ENCODE measurements at regions not wholly inside any gene's neighbourhood (a gene's known extent, or its start where the extent isn't known, plus 50 kb on each side); places are given as distances from the start of the nearest gene placed in this dataset.

- no peak overlapping the region for H3K4me3 Mint-ChIP-seq
- Histone ChIP-seq H3K27ac (ENCODE audit: low read length) (no peak overlapping the region), H3K9me3 (ENCODE audit: control insufficient read depth, insufficient read depth, low read length) (no peaks in the 10 kb centered on the region), H3K27me3 (ENCODE audit: control insufficient read depth, insufficient read depth, low read length) (no peaks in the 10 kb centered on the region), H3K4me3 (ENCODE audit: low read length) (no peak overlapping the region), H3K4me1 (ENCODE audit: control insufficient read depth, insufficient read depth, low read length) (no peaks in the 10 kb centered on the region), H3K36me3 (ENCODE audit: control insufficient read depth, insufficient read depth, low read length) (no peaks in the 10 kb centered on the region)
- intact Hi-C loops (cut with micrococcal nuclease), result no loop called here
- no peaks in the 10 kb centered on the region for H3K27me3 Mint-ChIP-seq (ENCODE audit: low read depth in 2 of 2)
- H3K27ac Mint-ChIP-seq, result no peak overlapping the region
- no peak for DNase-seq
- TF ChIP-seq, protein P1, sequence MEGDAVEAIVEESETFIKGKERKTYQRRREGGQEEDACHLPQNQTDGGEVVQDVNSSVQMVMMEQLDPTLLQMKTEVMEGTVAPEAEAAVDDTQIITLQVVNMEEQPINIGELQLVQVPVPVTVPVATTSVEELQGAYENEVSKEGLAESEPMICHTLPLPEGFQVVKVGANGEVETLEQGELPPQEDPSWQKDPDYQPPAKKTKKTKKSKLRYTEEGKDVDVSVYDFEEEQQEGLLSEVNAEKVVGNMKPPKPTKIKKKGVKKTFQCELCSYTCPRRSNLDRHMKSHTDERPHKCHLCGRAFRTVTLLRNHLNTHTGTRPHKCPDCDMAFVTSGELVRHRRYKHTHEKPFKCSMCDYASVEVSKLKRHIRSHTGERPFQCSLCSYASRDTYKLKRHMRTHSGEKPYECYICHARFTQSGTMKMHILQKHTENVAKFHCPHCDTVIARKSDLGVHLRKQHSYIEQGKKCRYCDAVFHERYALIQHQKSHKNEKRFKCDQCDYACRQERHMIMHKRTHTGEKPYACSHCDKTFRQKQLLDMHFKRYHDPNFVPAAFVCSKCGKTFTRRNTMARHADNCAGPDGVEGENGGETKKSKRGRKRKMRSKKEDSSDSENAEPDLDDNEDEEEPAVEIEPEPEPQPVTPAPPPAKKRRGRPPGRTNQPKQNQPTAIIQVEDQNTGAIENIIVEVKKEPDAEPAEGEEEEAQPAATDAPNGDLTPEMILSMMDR (IDR thresholded peaks at IDR 0.05), result no peak
- no peak for ATAC-seq
- peaks cover 5 to 8% of the 10 kb centered on the region in 2 donors for H3K9me3 Mint-ChIP-seq
- no peaks in the 10 kb centered on the region for H3K4me1 Mint-ChIP-seq
- H3K36me3 Mint-ChIP-seq, result no peaks in the 10 kb centered on the region
Measured at GRCh38 chr4:117376692-117377091, 291.3 kb upstream of the TRAM1L1 start.

- WGBS (ENCODE audit: insufficient coverage), result 89% methylated on average over 5 of the region's 7 CpGs
- no peaks in the 10 kb centered on the region for H3K36me3 ChIP-seq (ENCODE audit: control insufficient read depth, insufficient read depth, low read length)
- H3K27me3 ChIP-seq (ENCODE audit: control insufficient read depth, insufficient read depth, low read length), result no peaks in the 10 kb centered on the region
- Mint-ChIP-seq H3K27ac (no peak overlapping the region), H3K4me1 (no peaks in the 10 kb centered on the region), H3K27me3 (ENCODE audit: low read depth in 2 of 2) (no peaks in the 10 kb centered on the region), H3K9me3 (peaks cover 5 to 8% of the 10 kb centered on the region in 2 donors), H3K36me3 (no peaks in the 10 kb centered on the region), H3K4me3 (no peak overlapping the region)
- ATAC-seq (no peak), DNase-seq (no peak)
- intact Hi-C loops (cut with micrococcal nuclease), result no loop called here
- no peaks in the 10 kb centered on the region for H3K4me1 ChIP-seq (ENCODE audit: control insufficient read depth, insufficient read depth, low read length)
- H3K4me3 ChIP-seq (ENCODE audit: low read length), result no peak overlapping the region
- TF ChIP-seq, protein P1 (IDR thresholded peaks at IDR 0.05), result no peak
- H3K9me3 ChIP-seq (ENCODE audit: control insufficient read depth, insufficient read depth, low read length), result no peaks in the 10 kb centered on the region
- no peak overlapping the region for H3K27ac ChIP-seq (ENCODE audit: low read length)
Measured at GRCh38 chr4:117378942-117379341, 293.6 kb upstream of the TRAM1L1 start.

DNA sequence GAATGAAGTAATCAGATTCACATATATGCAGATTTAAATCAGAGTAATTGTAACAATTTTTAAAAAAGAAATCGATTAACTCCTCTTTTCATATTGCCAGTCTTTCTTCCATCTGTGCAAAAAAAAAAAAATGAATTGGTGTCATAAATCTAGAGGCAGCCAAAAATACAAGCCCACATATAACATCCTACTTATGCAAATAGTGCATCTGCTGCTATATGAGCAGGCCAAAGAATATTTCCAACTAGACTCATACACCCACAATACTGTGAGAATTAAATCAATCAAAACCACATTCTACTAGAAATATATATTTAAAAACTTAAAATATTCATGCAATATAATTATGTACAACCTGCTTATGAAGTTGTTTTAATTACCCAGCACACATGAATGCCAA, 298.1 kb upstream of the TRAM1L1 start:
- no peak overlapping the region for H3K27ac Mint-ChIP-seq
- Histone ChIP-seq H3K36me3 (ENCODE audit: control insufficient read depth, insufficient read depth, low read length) (no peaks in the 10 kb centered on the region), H3K27me3 (ENCODE audit: control insufficient read depth, insufficient read depth, low read length) (no peaks in the 10 kb centered on the region), H3K4me3 (ENCODE audit: low read length) (no peak overlapping the region), H3K9me3 (ENCODE audit: control insufficient read depth, insufficient read depth, low read length) (no peaks in the 10 kb centered on the region), H3K27ac (ENCODE audit: low read length) (no peak overlapping the region), H3K4me1 (ENCODE audit: control insufficient read depth, insufficient read depth, low read length) (no peaks in the 10 kb centered on the region)
- no peak for ATAC-seq
- H3K4me1 Mint-ChIP-seq, result no peaks in the 10 kb centered on the region
- intact Hi-C loops (cut with micrococcal nuclease), result no loop called here
- no peak for DNase-seq
- H3K4me3 Mint-ChIP-seq, result no peak overlapping the region
- WGBS (ENCODE audit: insufficient coverage), result no CpG with 5 or more reads among the region's 1 CpG
- TF ChIP-seq, protein P1 (IDR thresholded peaks at IDR 0.05), result no peak
- H3K9me3 Mint-ChIP-seq, result peaks cover 5 to 8% of the 10 kb centered on the region in 2 donors
- H3K36me3 Mint-ChIP-seq, result no peaks in the 10 kb centered on the region
- H3K27me3 Mint-ChIP-seq (ENCODE audit: low read depth in 2 of 2), result no peaks in the 10 kb centered on the region

DNA sequence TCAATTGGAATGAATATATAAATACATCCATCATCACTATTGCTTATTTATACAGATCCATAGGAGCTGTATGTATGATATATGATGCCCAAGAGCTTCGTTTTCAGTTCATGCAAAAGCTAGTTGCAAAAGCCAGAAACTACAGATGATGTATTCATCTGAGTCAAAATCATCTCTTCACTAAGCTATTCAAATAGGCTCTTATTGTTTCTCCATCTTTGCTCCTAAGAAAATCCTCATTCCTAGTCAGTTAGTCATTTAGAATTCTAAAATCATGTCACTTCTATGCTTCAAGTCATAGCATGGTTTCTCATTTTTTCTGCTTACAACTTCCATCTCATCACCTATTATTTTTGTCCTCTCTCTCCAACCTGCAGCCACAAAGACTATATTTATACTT, 300.1 kb upstream of the TRAM1L1 start:
- TF ChIP-seq, protein P1 (IDR thresholded peaks at IDR 0.05), result no peak
- peaks cover 5 to 14% of the 10 kb centered on the region in 2 donors for H3K9me3 Mint-ChIP-seq
- Histone ChIP-seq H3K4me3 (ENCODE audit: low read length) (no peak overlapping the region), H3K27me3 (ENCODE audit: control insufficient read depth, insufficient read depth, low read length) (no peaks in the 10 kb centered on the region), H3K4me1 (ENCODE audit: control insufficient read depth, insufficient read depth, low read length) (no peaks in the 10 kb centered on the region), H3K9me3 (ENCODE audit: control insufficient read depth, insufficient read depth, low read length) (no peaks in the 10 kb centered on the region), H3K27ac (ENCODE audit: low read length) (no peak overlapping the region), H3K36me3 (ENCODE audit: control insufficient read depth, insufficient read depth, low read length) (no peaks in the 10 kb centered on the region)
- intact Hi-C loops (cut with micrococcal nuclease), result no loop called here
- H3K4me1 Mint-ChIP-seq, result no peaks in the 10 kb centered on the region
- WGBS (ENCODE audit: insufficient coverage), result 86% methylated on average over 1 of the region's 1 CpG
- H3K36me3 Mint-ChIP-seq, result no peaks in the 10 kb centered on the region
- no peak overlapping the region for H3K4me3 Mint-ChIP-seq
- ATAC-seq (no peak), DNase-seq (no peak)
- no peak overlapping the region for H3K27ac Mint-ChIP-seq
- no peaks in the 10 kb centered on the region for H3K27me3 Mint-ChIP-seq (ENCODE audit: low read depth in 2 of 2)

All from natural killer cell (primary cell).